Stomach (tissue), 4 donors: ENCODE measurements at regions not wholly inside any gene's neighbourhood (a gene's known extent, or its start where the extent isn't known, plus 50 kb on each side); places are given as distances from the start of the nearest gene placed in this dataset.

ENCODE experiments used
- CTCF ChIP-seq, 7 experiments: fragments of 450-650 bp in 4 of 7; fragments of 200-600 bp in 3 of 7; sonication (generic) in 3 of 7; IDR thresholded peaks; one replicate each; pipeline ENCODE4 v1.5.1; 2016 to 2019; ENCODE audit warnings: antibody characterized with exemption in 7 of 7, control low read depth in 2 of 7, mild to moderate bottlenecking in 1 of 7
- POLR2A ChIP-seq, 4 donors: fragments of 450-650 bp; IDR thresholded peaks; one replicate each; pipeline ENCODE4 v1.6.1; 2016; ENCODE audit warnings: antibody characterized with exemption in 4 of 4, control low read depth in 2 of 4, mild to moderate bottlenecking in 1 of 4, moderate library complexity in 1 of 4

GRCh38 chr3:102972350-102972749, 537.5 kb downstream of the ZPLD1 start:
- TF ChIP-seq CTCF (IDR thresholded peaks at IDR 0.05) = no peak
- no peak for TF ChIP-seq POLR2A (IDR thresholded peaks at IDR 0.05)
